ENCODE measurements at regions not wholly inside any gene's neighbourhood (a gene's known extent, or its start where the extent isn't known, plus 50 kb on each side); places are given as distances from the start of the nearest gene placed in this dataset.

DNA sequence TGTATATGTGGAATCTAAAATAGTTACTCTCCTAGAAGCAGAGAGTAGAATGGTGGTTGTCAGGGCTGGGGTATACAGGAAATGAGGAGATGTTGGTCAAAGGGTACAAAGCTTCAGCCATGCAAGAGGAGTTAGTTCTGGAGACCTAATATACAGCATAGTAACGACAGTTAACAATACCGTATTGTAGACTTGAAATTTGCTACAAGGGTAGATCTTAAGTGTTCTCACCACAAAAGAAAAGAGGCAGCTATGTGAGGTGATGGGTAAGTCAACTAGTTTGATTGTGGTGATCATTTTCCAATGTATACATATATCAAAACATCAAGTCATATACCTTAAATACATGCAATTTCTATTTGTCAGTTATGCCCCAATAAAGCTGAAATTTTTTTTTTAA lies 98.2 kb upstream of the CYP1B1 start:
- DNase-seq (ENCODE audit: low read depth, low spot score), result no peak
- no peaks in the 10 kb centered on the region for H3K27me3 Mint-ChIP-seq (ENCODE audit: low read depth)
- no peak overlapping the region for H3K27ac Mint-ChIP-seq (ENCODE audit: unreplicated experiment)
- no peak overlapping the region for H3K4me3 Mint-ChIP-seq
- H3K4me1 Mint-ChIP-seq, result peaks cover 9% of the 10 kb centered on the region
- H3K36me3 Mint-ChIP-seq (ENCODE audit: low read depth), result no peaks in the 10 kb centered on the region
- H3K9me3 Mint-ChIP-seq, result peaks cover 4% of the 10 kb centered on the region
- TF ChIP-seq, protein P1, sequence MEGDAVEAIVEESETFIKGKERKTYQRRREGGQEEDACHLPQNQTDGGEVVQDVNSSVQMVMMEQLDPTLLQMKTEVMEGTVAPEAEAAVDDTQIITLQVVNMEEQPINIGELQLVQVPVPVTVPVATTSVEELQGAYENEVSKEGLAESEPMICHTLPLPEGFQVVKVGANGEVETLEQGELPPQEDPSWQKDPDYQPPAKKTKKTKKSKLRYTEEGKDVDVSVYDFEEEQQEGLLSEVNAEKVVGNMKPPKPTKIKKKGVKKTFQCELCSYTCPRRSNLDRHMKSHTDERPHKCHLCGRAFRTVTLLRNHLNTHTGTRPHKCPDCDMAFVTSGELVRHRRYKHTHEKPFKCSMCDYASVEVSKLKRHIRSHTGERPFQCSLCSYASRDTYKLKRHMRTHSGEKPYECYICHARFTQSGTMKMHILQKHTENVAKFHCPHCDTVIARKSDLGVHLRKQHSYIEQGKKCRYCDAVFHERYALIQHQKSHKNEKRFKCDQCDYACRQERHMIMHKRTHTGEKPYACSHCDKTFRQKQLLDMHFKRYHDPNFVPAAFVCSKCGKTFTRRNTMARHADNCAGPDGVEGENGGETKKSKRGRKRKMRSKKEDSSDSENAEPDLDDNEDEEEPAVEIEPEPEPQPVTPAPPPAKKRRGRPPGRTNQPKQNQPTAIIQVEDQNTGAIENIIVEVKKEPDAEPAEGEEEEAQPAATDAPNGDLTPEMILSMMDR (conservative IDR thresholded peaks at IDR 0.05), result no peak

DNA sequence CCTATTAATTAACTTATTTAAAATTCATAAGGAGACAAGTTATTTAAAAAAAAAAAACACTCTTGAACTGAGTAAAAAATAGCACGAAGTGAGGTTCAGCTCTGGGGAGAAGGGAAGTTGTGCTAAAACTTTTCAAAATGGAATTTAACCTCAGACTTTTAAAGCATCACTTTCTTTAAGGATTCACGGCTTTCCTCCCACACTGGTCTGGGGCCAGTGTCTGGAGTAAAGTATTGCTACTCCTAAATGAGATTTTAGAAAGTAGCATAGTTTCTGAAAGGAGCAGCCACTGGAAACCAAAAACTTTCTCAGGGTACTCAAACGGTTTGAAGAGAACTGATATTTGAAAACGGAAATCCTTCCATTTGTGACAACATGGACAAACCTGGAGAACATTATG lies 97.7 kb upstream of the CYP1B1 start:
- H3K4me1 Mint-ChIP-seq, result peaks cover 5% of the 10 kb centered on the region
- TF ChIP-seq, protein P1 (conservative IDR thresholded peaks at IDR 0.05), result no peak
- H3K27me3 Mint-ChIP-seq (ENCODE audit: low read depth), result no peaks in the 10 kb centered on the region
- peaks cover 4% of the 10 kb centered on the region for H3K9me3 Mint-ChIP-seq
- no peak overlapping the region for H3K27ac Mint-ChIP-seq (ENCODE audit: unreplicated experiment)
- no peaks in the 10 kb centered on the region for H3K36me3 Mint-ChIP-seq (ENCODE audit: low read depth)
- no peak for DNase-seq (ENCODE audit: low read depth, low spot score)
- H3K4me3 Mint-ChIP-seq, result no peak overlapping the region

DNA sequence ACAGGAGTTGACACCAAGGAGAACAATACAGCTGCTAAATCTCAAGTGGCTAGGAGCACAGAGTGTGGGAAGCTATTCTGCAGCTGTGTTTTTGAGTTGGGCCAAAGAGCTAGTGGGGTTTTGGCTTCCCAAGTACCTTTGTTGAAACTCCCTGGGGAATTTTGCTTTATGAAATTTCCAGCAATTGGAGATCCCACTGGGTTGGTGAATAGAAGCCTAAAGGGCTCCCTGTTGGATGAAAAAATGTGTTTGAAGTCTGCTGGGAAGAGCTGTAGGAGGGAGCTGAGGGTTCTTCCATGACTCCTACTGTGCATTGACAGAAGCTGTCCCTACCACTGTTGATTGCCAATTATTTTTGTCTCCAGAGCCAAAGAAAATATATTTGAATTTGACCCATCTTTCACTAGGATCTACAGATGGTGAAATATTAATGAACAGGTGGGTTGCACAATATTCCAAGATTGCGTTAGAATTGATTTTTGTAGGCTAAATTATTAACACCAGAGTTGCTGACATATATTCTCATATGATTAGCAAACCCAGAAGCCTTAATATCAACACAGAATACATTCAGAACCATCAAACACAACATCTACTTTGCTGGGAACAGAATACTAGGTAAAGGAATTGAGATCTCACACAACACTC lies 95.4 kb upstream of the CYP1B1 start:
- TF ChIP-seq, protein P1 (conservative IDR thresholded peaks at IDR 0.05), result no peak
- Mint-ChIP-seq H3K4me3 (no peak overlapping the region), H3K4me1 (peaks cover 5% of the 10 kb centered on the region), H3K9me3 (peaks cover 4% of the 10 kb centered on the region), H3K27ac (ENCODE audit: unreplicated experiment) (no peak overlapping the region), H3K36me3 (ENCODE audit: low read depth) (no peaks in the 10 kb centered on the region), H3K27me3 (ENCODE audit: low read depth) (no peaks in the 10 kb centered on the region)
- DNase-seq (ENCODE audit: low read depth, low spot score), result no peak

DNA sequence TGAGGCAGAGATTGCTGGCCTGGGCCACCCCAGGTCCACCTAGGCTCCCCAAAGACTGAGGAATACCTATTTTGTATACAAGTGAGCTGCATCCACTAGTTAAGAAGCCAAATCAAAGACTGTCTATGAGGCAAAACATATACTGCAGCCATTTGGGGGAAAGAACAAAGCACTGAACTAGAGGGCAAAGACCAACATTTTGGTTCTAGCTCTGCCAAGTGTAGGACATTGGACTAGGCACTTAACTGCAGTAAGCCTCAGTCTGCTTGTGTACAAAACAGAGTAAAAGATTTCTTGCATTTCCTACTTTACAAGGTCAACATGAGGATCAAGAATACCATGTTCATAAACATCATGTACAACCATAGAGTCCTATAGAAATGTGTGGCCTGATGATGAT lies 94.8 kb upstream of the CYP1B1 start:
- H3K4me3 Mint-ChIP-seq, result no peak overlapping the region
- no peak for DNase-seq (ENCODE audit: low read depth, low spot score)
- H3K27me3 Mint-ChIP-seq (ENCODE audit: low read depth), result no peaks in the 10 kb centered on the region
- TF ChIP-seq, protein P1 (conservative IDR thresholded peaks at IDR 0.05), result no peak
- H3K4me1 Mint-ChIP-seq, result peaks cover 5% of the 10 kb centered on the region
- peaks cover 4% of the 10 kb centered on the region for H3K9me3 Mint-ChIP-seq
- H3K27ac Mint-ChIP-seq (ENCODE audit: unreplicated experiment), result no peak overlapping the region
- no peaks in the 10 kb centered on the region for H3K36me3 Mint-ChIP-seq (ENCODE audit: low read depth)

DNA sequence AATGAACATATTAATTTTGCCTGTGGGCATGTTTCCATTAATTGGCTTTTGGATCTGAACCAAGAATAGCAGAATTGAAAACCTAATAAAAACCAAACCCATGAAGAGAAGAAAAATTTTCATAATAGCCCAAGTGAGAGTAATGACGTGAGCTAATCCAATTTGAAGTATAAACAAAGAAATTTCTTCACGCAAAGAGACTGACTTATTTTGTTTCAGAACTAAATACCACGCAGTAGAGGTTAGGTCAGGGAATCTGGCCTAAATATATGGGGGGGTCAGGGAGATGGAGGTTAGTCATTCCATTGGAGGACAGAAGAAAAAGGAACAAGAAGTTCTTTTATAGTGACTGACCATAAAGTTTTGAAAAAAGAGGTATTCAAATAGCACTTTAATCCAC lies 94.1 kb upstream of the CYP1B1 start:
- no peak overlapping the region for H3K4me3 Mint-ChIP-seq
- DNase-seq (ENCODE audit: low read depth, low spot score), result no peak
- peaks cover 4% of the 10 kb centered on the region for H3K9me3 Mint-ChIP-seq
- H3K27me3 Mint-ChIP-seq (ENCODE audit: low read depth), result no peaks in the 10 kb centered on the region
- H3K27ac Mint-ChIP-seq (ENCODE audit: unreplicated experiment), result no peak overlapping the region
- peaks cover 5% of the 10 kb centered on the region for H3K4me1 Mint-ChIP-seq
- TF ChIP-seq, protein P1 (conservative IDR thresholded peaks at IDR 0.05), result no peak
- no peaks in the 10 kb centered on the region for H3K36me3 Mint-ChIP-seq (ENCODE audit: low read depth)
